ENCODE measurements at regions not wholly inside any gene's neighbourhood (a gene's known extent, or its start where the extent isn't known, plus 50 kb on each side); places are given as distances from the start of the nearest gene placed in this dataset.

DNA sequence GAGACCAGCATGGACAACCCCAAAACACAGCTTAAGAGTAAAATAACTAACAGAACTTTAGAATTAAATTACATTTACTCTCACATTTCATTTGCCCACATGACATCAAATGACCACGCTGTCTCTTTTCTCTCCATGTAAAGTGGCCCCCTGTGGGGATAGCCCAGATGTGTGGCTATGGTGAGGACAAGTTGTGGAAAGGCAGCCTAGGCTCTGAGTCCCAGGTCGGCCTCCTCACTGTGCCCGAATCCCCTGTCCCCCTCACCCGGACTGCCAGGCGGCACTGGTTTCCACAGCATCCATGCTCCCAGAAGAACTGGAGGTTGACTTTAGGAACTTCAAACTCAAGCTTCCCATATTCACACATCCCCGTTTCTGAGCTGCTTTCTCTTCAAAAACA is 111.8 kb upstream of the UQCRFS1 start:
- TF ChIP-seq EZH2 (IDR thresholded peaks at IDR 0.05; ENCODE audit: insufficient read depth, low read length) (no peak), CTCF (IDR thresholded peaks at IDR 0.05; ENCODE audit: insufficient read depth, low read depth, low read length) (no peak)

Data from astrocyte (in vitro differentiated cells and primary cell).